Hematopoietic multipotent progenitor cell treated with erythropoietin and hydrocortisone succinate and interleukin-3 and kit ligand, for 8 days (in vitro differentiated cells): ENCODE measurements at regions not wholly inside any gene's neighbourhood (a gene's known extent, or its start where the extent isn't known, plus 50 kb on each side); places are given as distances from the start of the nearest gene placed in this dataset.
"Not testable (repeated sequence)": the region's sequence is repeated elsewhere in the genome, so short reads cannot be mapped to it uniquely, and the experiment has no call there.

Experiments used
- DNase-seq: peaks from one replicate; pipeline ENCODE4 v3.0.0-alpha.2; 2015

- no peak for DNase-seq
Measured at GRCh38 chr11:121895919-121896318, 220.1 kb downstream of the BLID start.

GRCh38 chr11:121894581-121894980, 221.4 kb downstream of the BLID start:
- DNase-seq = no peak

GRCh38 chr11:121892863-121893262, 223.2 kb downstream of the BLID start:
- DNase-seq = no peak

GRCh38 chr11:121892131-121892681, 223.8 kb downstream of the BLID start:
- no peak for DNase-seq

- DNase-seq = no peak
Measured at GRCh38 chr11:121890946-121891515, 225.0 kb downstream of the BLID start.

- no peak for DNase-seq
Measured at GRCh38 chr11:121890377-121890776, 225.6 kb downstream of the BLID start.

- no peak for DNase-seq
Measured at GRCh38 chr11:121889931-121890330, 226.1 kb downstream of the BLID start.

- no peak for DNase-seq
Measured at GRCh38 chr11:121889186-121889585, 226.8 kb downstream of the BLID start.

GRCh38 chr11:121887976-121888557, 227.9 kb downstream of the BLID start:
- DNase-seq = no peak

GRCh38 chr11:121887569-121887968, 228.4 kb downstream of the BLID start:
- no peak for DNase-seq

GRCh38 chr11:121886996-121887395, 229.0 kb downstream of the BLID start:
- DNase-seq = no peak

- DNase-seq = no peak
Measured at GRCh38 chr11:121886005-121886734, 229.8 kb downstream of the BLID start.

GRCh38 chr11:121884626-121885025, 231.4 kb downstream of the BLID start:
- no peak for DNase-seq

- DNase-seq = no peak
Measured at GRCh38 chr11:121881806-121882205, 234.2 kb downstream of the BLID start.

- no peak for DNase-seq
Measured at GRCh38 chr11:121877152-121877551, 238.9 kb downstream of the BLID start.

- no peak for DNase-seq
Measured at GRCh38 chr11:121873766-121874165, 242.2 kb downstream of the BLID start.

GRCh38 chr11:121872356-121872755, 243.7 kb downstream of the BLID start:
- DNase-seq = no peak

- no peak for DNase-seq
Measured at GRCh38 chr11:121870206-121871045, 245.6 kb downstream of the BLID start.

- DNase-seq = no peak
Measured at GRCh38 chr11:121869478-121869877, 246.5 kb downstream of the BLID start.

GRCh38 chr11:121866754-121867153, 249.3 kb downstream of the BLID start:
- DNase-seq = no peak

- no peak for DNase-seq
Measured at GRCh38 chr11:121864660-121865059, 251.4 kb downstream of the BLID start.

GRCh38 chr11:121863126-121863525, 252.9 kb downstream of the BLID start:
- DNase-seq = no peak

GRCh38 chr11:121855138-121855537, 260.9 kb downstream of the BLID start:
- not testable (repeated sequence) for DNase-seq
